Fibroblast of lung (primary cell): ENCODE measurements at regions not wholly inside any gene's neighbourhood (a gene's known extent, or its start where the extent isn't known, plus 50 kb on each side); places are given as distances from the start of the nearest gene placed in this dataset.

Experiments
- EZH2 ChIP-seq: IDR thresholded peaks from 2 replicates; pipeline ENCODE4 v1.5.1; 2012; ENCODE audit warnings: low read length, control low read depth, mild to moderate bottlenecking; ENCODE audit errors: missing control alignments
- TF ChIP-seq, protein P1 (sequence below), 2 donors: IDR thresholded peaks in 1 of 2; conservative IDR thresholded peaks in 1 of 2; 1 replicate in 1 of 2; 2 replicates in 1 of 2; pipeline ENCODE4 v1.5.1; 2011 to 2012; ENCODE audit warnings: low read length in 2 of 2, control low read depth in 1 of 2, inconsistent platforms in 1 of 2, low read depth in 1 of 2, mild to moderate bottlenecking in 1 of 2

DNA sequence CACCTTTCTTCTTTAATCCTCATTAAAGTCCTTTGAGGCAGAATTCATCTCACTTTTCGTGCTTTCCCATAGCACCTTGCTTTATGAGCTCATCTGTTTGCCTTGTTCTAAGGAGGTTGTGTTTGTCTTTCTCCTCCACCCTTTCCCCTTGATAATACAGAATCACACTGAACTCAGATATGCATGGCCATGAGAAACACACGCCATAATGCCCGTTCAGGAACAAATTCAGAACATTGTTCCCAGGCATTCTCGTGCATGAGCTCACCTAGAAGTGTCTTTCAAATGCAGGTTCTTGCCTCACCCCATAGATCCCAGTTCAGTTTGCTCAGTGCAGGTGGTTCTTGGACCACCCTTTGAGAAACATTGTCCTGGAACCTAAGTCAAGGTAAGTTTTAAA lies 71.1 kb downstream of the TMEM114 start:
- TF ChIP-seq, protein P1, sequence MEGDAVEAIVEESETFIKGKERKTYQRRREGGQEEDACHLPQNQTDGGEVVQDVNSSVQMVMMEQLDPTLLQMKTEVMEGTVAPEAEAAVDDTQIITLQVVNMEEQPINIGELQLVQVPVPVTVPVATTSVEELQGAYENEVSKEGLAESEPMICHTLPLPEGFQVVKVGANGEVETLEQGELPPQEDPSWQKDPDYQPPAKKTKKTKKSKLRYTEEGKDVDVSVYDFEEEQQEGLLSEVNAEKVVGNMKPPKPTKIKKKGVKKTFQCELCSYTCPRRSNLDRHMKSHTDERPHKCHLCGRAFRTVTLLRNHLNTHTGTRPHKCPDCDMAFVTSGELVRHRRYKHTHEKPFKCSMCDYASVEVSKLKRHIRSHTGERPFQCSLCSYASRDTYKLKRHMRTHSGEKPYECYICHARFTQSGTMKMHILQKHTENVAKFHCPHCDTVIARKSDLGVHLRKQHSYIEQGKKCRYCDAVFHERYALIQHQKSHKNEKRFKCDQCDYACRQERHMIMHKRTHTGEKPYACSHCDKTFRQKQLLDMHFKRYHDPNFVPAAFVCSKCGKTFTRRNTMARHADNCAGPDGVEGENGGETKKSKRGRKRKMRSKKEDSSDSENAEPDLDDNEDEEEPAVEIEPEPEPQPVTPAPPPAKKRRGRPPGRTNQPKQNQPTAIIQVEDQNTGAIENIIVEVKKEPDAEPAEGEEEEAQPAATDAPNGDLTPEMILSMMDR (conservative IDR thresholded peaks at IDR 0.05 in 1 of 2, IDR thresholded peaks at IDR 0.05 in 1 of 2; ENCODE audit: low read depth in 1 of 2, low read length in 2 of 2), result no peak
- no peak for TF ChIP-seq EZH2
